GM19025 (cell line): ENCODE measurements at regions not wholly inside any gene's neighbourhood (a gene's known extent, or its start where the extent isn't known, plus 50 kb on each side); places are given as distances from the start of the nearest gene placed in this dataset.

Experiments used
- ATAC-seq: cut with Tn5 transposase; IDR thresholded peaks from one replicate; pipeline ENCODE4 v1.9.1; 2021; ENCODE audit warnings: mild to moderate bottlenecking, low read depth, moderate library complexity; ENCODE audit not compliant: unreplicated experiment

DNA sequence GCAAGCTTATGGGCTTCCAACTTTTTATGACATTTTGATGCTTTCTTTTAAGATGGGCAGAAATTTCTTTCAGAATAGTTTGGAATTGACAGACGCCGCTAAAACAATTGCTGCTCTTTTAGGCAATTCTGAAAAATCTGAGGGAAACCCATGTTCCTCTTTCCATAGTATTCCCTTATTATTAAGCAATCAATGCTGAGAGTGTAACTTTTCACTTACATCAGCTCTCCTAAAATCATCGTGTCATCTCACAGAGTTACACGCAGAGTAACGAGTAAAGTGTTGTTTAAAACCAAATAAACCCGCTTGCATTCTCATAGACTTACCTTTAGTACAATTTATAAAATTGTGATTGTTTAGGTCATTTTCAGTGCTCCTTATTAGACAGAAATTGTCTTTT lies 150.6 kb downstream of the MAF start:
- ATAC-seq, result no peak

DNA sequence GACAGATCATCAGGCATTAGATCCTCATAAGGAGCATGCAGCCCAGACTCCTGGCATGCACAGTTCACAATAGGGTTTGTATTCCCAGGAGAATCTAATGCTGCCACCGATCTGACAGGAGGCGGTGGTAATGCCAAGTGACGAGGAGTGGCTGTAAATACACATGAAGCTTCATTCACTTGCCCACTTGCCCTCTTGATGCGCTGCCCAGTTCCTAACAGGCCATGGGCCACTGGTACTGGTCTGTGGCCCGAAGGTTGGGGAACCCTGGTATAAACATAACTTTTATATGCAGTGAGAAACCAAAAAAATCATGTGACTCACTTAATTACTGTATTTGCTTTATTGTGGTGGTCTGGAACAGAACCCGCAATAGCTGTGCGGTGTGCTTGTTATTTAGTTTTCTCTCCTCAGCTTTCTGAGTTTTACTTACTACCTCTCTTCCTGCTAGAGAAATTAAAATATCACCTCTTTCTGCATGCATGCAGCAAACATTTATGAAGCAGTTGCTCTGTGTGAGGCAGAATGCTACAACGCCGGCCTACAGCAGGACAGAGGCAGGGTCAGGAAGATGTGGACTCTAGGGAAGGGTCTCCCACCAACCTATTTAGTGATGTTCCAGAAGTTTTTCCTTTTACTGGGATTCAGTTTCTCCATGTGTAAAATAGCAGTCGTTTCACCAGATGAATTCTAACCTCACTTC lies 151.3 kb downstream of the MAF start:
- ATAC-seq, result no peak

DNA sequence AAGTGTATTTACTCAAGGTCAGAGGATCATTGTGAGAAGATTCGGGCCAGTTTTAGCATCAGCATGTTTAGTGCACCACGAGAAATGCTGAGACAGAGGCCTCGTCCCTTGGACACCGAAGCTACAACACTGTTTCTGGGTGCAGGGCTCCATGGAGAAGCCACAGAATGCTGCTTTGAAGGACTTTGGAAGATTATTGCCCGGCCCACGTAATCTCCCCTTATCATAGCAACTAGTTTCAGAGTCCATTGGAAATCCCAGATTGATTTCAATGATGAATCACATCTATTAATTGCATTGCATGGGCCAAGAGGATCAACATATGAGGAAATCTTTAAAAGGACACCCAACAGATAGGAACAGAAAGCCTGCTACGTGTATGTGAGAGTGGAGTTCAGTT lies 156.0 kb downstream of the MAF start:
- ATAC-seq, result no peak

DNA sequence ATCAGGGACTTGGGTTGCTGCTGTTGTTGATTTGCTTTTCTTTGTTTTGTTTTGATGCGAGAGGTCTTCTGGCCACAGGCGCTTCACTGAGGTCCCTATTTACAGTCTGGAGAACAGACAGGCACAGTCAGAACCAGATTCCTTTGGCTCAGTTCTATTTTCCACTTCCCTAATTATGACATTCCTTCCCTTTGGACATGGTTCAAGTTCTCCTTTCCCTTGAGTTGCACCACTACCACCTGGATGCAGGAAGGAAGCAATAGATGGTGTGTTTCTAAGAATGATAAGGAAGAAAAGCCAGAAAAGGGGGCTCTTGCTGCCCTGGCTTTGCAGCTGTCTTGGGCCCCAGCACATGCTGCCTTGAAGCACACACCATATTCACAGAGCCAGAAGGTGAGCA lies 160.6 kb downstream of the MAF start:
- no peak for ATAC-seq

DNA sequence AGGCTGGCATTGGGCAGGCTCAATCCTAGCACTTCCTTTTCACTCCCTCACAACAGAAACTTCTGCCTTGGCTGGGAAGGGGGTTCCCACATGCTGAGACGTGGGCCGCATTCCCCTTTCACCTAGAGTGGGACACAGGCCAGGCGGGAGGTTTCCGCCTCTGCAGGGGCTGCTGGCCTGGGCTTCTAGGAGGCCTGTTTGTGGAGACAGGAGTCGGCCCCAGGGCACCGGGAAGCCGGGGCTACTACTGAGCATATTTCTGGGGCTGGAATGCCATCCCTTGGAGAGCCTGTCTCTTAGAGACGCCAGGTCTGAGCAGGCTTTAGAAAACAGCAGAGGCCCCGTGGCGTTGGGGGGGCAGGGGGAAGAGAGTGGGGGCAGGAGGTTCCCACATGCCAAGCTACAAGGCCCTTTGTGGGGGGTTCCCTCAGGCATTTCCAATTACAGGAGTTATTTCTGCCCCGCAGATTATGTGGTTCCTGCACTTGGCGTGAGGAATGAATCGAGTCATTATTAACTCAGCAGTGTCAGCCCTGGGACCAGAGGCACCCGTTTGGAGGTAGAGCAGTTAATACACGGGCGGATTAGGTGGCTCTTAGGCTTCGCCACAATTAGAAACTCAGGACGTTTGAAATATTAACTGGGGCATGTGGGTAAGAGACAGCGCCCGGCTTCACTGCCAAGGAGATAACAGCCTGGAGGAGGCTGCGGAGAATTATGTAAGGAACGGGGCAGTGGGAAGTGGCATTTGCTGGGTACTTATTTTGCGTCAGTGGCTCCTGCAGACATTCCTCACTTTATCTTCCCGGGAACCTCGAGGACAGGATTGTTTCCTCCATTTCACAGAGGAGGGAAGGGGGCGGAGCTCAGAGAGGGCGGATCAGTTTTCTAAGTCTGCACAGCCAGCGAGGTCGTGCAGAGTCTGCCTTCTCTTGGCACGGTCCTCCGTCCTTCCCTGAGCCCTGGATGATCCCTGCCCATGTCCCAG lies 162.5 kb downstream of the MAF start:
- no peak for ATAC-seq

DNA sequence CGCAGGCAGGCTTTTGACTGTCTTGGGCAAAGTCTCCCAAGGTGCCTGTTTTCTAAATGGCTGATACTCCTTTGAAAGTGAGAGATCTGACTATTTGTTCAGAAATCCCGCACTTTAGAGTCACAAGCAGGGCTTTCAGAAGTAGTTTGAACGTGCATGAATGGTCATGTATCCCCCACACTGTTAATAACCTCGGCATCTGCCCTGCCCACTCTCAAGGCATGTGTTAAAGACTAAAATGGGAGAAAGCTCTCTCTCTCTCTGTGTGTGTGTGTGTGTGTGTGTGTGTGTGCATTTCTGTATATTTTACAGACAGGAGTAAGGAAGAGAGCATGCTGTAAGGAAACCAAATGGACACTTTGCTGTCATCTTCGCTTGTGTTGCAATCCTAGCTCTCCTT lies 163.7 kb downstream of the MAF start:
- no peak for ATAC-seq

DNA sequence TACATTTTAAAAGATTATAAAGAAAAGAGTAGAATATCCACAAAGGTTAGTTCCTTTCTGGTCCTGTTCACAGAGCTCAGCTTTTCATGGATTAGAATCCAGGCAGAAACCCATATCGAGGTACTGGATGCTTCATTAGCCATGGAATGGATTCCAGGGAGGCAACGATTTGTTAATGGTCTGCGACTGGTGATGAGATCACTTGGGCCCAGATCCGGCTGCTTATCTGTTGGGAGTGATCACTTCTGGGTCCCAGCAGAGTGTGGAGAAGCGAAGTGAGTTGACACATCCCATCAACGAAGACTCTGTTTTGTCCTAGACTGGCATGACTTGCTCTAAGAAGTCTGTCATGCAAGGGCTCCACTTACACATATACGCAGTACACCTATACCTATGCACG lies 165.8 kb downstream of the MAF start:
- ATAC-seq, result no peak

DNA sequence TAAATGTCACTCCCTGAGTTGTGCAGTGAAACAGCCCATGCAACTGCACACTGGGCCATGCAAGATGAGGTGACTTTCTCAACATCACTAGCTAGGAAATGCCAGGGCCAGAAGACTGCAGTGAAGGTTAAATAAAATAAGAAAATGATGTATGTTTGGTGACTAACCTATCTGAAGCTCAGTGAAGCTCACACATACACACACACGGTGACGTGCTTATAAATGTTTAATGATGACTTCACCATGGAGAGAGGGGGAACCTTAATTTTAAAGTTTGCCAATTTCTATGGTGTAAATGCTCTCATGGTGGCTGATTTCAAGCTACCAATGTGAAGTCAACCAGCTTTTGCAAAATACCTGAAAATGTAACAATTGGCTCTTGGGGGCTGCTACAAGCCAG lies 166.4 kb downstream of the MAF start:
- no peak for ATAC-seq

DNA sequence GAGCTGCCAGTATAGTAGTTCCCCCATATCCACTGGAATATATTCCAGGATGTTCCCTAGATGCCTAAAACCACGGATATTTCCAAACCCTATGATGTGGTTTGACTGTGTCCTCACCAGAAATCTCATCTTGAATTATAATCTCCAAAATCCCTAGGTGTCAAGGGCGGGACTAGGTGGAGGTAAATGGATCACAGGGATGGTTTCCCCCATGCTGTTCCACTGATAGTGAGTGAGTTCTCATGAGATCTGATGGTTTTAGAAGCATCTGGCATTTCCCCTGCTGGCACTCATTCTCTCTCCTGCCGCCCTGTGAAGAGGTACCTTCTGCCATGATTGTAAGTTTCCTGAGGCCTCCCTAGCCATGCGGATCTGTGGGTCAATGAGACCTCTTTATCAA lies 168.6 kb downstream of the MAF start:
- ATAC-seq, result no peak

DNA sequence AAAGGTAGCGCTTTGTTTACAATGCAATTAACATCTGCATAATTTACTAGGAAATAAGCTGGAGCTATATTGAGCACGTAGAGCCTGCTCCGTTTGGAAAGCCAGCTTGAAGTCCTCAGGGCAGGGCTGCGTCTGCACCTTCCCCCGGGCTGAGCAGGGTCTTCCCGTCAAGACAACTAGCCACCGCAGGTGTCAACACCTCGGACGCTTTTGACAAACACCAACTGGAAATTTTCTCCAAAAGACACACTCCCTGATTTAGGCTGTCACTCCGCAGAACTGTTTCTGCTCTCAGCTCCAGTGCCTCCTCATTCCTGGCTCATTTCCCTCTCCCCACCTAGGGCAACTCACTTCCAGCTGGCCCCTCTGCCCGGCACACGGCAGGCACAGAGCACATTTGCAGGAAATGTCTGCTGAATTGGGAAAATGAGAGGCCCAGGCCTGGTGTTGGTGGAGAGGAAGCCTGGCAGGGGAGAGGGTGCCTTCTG lies 170.3 kb downstream of the MAF start:
- no peak for ATAC-seq

DNA sequence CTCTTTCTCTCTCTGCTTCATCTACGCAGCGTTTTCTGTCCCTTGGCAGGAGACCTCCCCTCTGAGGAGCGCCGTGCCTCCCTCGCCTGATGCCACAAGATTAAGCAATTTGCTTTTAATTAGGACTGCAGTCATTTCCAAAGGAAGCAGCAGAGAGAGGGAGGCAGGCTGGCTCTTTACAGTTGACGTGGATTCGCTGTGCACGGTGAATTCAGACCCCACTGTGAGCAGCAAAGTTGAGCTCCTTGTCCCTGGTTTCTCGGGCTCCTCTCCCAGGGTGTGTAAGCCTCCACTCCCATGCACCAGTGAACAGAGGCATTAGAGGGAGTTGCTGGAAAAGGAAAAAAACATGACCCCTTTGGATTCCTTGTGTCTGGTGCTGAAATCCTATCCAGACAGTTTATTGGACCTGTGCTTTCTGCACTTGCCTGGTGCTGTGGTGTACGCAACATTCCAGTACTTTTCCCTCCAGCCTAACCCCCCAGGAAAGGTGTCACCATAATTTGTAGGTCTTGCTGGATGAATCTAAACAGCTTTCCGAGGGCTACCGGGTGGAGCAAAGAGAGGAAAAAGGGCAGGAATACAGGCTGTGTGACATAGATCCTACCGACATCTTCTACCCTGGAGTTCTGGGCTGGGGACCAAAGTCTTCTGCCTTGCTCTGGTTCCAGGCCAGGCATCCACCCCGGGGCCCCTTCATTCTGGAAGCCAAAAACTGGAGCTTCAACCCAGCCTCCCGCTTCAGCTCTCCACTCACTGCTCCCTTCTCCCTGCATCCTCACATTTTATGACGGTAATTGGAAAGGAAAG lies 171.0 kb downstream of the MAF start:
- ATAC-seq, result no peak

DNA sequence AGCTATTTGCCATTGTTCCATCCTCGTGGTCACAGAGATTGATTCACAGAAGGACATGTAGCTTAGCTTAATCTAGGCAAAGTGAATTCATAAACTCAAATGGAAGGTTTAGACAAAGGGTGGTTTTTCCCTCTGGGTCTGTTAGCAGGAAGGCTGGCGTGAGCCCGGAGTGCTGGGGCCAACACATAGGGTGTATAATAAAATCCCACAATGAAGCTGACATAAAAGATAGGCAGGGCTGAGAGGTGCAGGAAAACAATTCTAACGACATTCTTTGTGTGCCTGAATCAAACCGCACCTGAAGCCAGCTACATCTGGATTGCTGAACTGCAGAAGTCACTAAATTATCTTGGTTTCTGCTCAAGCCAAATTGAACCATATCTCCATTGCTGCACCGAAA lies 173.9 kb downstream of the MAF start:
- ATAC-seq, result no peak

DNA sequence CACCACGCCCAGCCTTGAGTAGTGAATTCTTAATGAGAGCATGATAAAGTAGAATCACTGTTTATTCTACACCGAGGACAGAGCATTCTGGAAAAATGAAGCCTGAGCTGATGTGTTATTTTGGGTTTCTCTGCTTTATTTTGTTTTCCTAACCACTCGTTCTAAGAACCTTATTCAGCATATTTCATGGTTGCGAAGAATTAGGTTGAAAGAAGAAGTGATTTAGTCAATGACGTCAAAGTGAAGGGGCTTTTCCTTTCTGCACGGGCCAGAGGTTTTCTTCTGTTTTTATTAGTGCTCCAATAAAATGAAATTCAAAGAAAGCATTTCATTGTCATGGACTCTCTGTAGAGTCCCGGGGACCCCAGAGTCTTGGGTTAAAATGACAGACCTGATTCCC lies 178.5 kb downstream of the MAF start:
- no peak for ATAC-seq

DNA sequence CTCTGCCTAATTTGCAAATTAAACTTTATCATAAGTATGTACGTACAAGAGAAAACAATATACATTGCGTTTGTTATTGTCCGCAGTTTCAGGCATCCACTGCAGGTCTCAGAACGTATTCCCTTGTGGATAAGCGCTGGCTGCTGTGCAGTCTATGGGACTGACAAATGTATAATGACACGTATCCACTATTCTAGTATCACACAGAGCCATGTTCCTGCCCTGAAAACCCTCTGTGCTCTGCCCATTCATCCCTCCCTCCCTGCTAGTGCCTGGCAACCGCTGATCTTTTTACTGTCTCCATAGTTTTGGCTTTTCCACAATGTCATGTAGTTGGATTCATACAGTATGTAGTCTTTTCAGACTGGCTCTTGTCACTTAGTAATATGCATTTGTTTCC lies 179.4 kb downstream of the MAF start:
- no peak for ATAC-seq

DNA sequence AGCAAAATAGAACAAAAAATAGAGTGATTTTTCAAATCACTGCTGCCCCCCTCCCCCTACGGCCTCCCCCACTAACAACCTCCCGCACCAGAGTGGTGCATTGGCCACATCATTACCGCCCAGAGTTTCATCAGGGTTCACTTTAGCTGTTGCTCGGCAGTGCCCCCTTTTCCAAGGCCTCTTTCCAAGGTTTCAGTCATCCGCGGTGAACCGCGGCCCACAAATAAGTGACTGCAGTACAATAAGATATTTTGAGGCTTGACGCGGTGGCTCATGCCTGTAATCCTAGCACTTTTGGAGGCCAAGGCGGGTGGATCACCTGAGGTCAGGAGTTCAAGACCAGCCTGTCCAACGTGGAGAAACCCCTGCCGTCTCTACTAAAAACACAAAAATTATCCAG lies 180.0 kb downstream of the MAF start:
- ATAC-seq, result no peak

DNA sequence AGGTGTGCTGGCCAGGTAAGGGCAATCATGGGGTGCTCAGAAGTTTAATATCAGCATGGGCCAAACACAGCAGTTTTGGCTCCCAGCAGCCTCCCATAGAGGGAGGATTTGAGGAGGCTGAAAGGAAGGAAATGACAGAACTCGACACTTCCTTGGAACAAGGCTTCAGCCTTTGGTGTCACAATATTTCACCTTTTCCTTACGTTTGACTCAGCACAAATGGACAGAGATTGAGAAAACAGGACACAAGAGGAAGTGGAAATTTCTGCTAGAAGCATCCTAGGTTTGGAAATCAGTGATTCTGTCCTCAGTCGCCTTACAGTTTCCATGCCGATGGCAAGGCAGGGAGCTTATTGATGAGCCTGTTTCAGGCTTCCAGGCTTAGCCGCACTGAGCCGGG lies 181.4 kb downstream of the MAF start:
- no peak for ATAC-seq

DNA sequence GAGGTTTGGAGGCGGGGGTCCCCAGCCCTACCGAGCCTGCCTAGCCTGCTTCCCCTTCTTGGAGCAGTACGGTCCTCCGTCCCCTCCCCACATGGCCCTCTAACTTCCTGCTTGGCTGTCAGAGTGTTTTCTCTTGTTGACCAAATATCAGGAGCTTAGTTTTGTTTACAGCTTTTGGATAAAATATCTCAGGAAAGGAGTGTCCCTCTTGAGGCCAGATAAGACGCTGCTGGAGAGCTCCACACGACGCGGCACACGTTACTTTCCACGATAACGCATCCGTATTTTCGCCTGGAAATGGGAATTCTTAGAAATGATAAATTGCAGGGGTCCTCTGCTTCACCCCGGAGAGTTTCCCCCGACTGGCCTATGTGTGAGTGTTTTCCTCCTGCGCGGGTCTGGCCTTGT lies 182.9 kb downstream of the MAF start:
- ATAC-seq, result no peak

DNA sequence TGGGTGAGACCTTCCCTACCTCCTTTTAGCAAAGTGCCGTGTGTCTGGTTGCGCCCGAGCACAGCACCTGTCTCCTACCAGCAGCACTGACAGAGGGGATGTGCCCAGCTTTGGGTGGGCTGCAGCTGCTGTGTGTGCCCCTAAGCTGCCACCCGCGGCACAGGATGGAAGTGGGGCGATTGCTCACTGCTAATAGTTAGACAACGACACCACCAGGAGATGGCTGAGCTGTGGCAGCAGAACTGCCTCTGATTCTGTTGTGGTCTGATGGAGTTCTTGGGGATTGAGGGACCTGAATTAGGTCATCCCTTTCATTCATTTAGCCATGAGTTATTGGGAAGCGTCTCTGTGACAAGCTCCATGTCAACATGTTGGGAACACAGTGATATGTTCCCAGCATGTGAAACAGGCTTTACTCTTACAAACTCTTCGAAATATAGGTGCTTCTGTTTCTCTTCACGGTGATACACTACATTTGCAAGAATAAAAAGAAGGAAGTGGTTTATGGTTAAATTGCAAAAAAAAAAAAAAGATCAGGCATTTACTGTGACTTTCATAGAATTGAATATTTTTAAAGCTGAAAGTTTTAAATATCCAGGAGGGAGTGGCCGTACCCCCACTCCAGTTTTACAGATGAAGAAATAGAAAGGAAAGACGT lies 184.4 kb downstream of the MAF start:
- ATAC-seq, result no peak

DNA sequence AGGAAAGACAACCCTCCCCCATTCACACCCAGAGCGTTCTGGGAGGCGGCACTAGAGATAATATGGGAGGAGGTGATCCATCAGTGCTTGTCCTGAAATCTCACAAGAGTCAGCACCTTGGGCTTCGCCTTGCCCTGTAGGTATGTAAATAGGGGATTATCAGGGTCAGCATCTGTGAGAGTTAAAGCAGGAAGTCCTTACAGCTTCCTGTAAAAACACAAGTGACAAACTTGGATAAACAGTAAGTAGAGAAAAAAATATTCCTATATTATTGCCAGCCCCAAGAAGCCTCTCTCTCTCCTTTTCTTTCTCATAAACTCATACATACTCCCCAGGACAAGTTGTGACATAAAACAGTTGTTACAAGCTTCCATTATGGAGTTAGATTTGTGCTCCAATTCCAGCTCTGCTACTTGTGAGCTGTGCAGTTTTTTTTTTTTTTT lies 187.7 kb downstream of the MAF start:
- ATAC-seq, result no peak

DNA sequence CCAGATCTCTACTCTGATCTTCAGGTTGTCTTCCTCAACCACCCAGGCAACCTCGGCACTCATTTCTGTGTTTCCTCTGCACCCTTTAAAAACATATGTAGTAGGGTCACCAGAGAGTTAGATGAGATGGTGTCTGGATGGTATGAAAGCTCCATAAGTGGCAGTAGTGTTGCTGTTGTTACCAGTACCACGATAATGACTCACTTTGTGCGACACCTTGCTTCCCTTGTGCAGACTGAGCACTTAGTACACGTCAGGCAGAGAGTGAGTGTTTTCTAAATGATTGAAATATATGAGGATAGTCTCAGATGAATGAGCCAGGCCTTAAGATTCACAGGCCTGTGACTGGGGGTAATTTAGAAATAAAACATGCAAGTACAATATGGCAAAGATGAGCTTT lies 188.7 kb downstream of the MAF start:
- ATAC-seq, result no peak
